HK-2 (cell line): ENCODE measurements at regions not wholly inside any gene's neighbourhood (a gene's known extent, or its start where the extent isn't known, plus 50 kb on each side); places are given as distances from the start of the nearest gene placed in this dataset.

Experiments
- DNase-seq: peaks from one replicate; pipeline ENCODE4 v3.0.0-alpha.2; 2018; ENCODE audit not compliant: unreplicated experiment

DNA sequence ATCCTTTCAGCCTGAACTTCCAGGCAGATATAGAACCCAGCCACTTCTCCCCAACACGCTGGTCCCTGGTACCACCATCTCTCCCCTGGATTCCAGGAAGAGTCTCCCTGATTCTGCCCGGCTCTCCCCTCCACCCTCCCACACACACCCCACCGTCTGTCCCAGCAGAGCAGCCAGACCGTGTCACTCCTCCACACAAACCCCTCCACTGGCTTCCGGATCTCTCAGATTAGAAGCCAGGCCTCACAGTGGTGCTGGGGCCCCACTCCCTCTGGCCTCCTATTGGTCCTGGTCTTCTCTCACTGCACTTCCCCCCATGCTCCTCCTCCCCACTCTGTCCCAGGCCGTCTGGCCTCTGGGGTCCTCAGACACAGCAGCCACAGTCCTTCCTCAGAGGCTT lies 52.4 kb upstream of the CDKN3 start:
- DNase-seq: no peak

DNA sequence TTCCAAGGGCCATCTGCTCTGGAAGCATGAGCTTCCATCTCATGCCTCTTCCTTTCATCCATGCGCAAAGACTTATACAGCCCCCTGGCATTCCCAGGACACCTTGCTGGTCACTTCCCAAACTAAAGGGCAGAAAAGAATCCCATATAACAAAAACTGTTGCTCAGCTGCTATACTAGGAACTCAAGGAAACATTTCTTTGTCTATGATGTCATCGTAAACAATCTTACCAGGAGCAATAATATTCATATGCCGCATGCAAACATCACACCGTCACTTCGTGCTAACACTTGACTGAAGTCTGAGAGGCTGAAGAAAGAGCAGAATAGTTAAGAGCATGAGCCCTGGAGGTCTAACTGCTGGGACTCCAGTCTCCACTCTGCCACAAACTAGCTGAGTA lies 50.5 kb upstream of the CDKN3 start:
- no peak for DNase-seq
